ENCODE measurements at regions not wholly inside any gene's neighbourhood (a gene's known extent, or its start where the extent isn't known, plus 50 kb on each side); places are given as distances from the start of the nearest gene placed in this dataset.

GRCh38 chr4:24321616-24322015, 262.7 kb downstream of the DHX15 start:
- H3K9me3 ChIP-seq (ENCODE audit: insufficient read depth, low read length), result no peaks in the 10 kb centered on the region
- no peaks in the 10 kb centered on the region for H3K79me2 ChIP-seq (ENCODE audit: insufficient read depth, low read length)
- no peaks in the 10 kb centered on the region for H3F3A ChIP-seq (ENCODE audit: insufficient read depth)
- no peaks in the 10 kb centered on the region for H4K20me1 ChIP-seq (ENCODE audit: low read depth, low read length)
- TF ChIP-seq CTCF (IDR thresholded peaks at IDR 0.05; ENCODE audit: insufficient read depth, low read length, poor library complexity, severe bottlenecking), result no peak
- TF ChIP-seq EZH2phosphoT487 (conservative IDR thresholded peaks at IDR 0.05; ENCODE audit: low read length), result no peak
- 0 out of 2 replicates have a peak, but pooled peaks cover 3% of the 10 kb centered on the region for H3K9me2 ChIP-seq (replicated peaks; ENCODE audit: insufficient read depth, low read length)
- no peak overlapping the region for H2AFZ ChIP-seq (ENCODE audit: low read depth, low read length, severe bottlenecking)
- H3K27me3 ChIP-seq (ENCODE audit: low read length), result no peaks in the 10 kb centered on the region
- H3K27ac ChIP-seq (ENCODE audit: low read depth, low read length), result no peak overlapping the region
- H3K4me2 ChIP-seq (ENCODE audit: low read depth, low read length, poor library complexity, severe bottlenecking), result no peak overlapping the region
- H3K9ac ChIP-seq (ENCODE audit: low read length), result no peak overlapping the region
- no peaks in the 10 kb centered on the region for H3K36me3 ChIP-seq (ENCODE audit: low read length)
- no peak overlapping the region for H3K4me3 ChIP-seq (ENCODE audit: insufficient read depth, low read length, poor library complexity, severe bottlenecking)

- Histone ChIP-seq H2AFZ (ENCODE audit: low read depth, low read length, severe bottlenecking) (no peak overlapping the region), H4K20me1 (ENCODE audit: low read depth, low read length) (no peaks in the 10 kb centered on the region), H3K9me3 (ENCODE audit: insufficient read depth, low read length) (no peaks in the 10 kb centered on the region), H3K36me3 (ENCODE audit: low read length) (no peaks in the 10 kb centered on the region), H3K9ac (ENCODE audit: low read length) (no peak overlapping the region), H3K79me2 (ENCODE audit: insufficient read depth, low read length) (no peaks in the 10 kb centered on the region), H3K27ac (ENCODE audit: low read depth, low read length) (no peak overlapping the region), H3K9me2 (replicated peaks; ENCODE audit: insufficient read depth, low read length) (0 out of 2 replicates have a peak, but pooled peaks cover 3% of the 10 kb centered on the region), H3K27me3 (ENCODE audit: low read length) (no peaks in the 10 kb centered on the region), H3F3A (ENCODE audit: insufficient read depth) (no peaks in the 10 kb centered on the region), H3K4me3 (ENCODE audit: insufficient read depth, low read length, poor library complexity, severe bottlenecking) (no peak overlapping the region), H3K4me2 (ENCODE audit: low read depth, low read length, poor library complexity, severe bottlenecking) (no peak overlapping the region)
- TF ChIP-seq CTCF (IDR thresholded peaks at IDR 0.05; ENCODE audit: insufficient read depth, low read length, poor library complexity, severe bottlenecking) (no peak), EZH2phosphoT487 (conservative IDR thresholded peaks at IDR 0.05; ENCODE audit: low read length) (no peak)
Measured at GRCh38 chr4:24321131-24321530, 263.2 kb downstream of the DHX15 start.

GRCh38 chr4:24319387-24319786, 265.0 kb downstream of the DHX15 start:
- Histone ChIP-seq H3K4me2 (ENCODE audit: low read depth, low read length, poor library complexity, severe bottlenecking) (no peak overlapping the region), H4K20me1 (ENCODE audit: low read depth, low read length) (no peaks in the 10 kb centered on the region), H3K9me2 (replicated peaks; ENCODE audit: insufficient read depth, low read length) (0 out of 2 replicates have a peak, but pooled peaks cover 3% of the 10 kb centered on the region), H3K9ac (ENCODE audit: low read length) (no peak overlapping the region), H3F3A (ENCODE audit: insufficient read depth) (no peaks in the 10 kb centered on the region), H3K79me2 (ENCODE audit: insufficient read depth, low read length) (no peaks in the 10 kb centered on the region), H3K36me3 (ENCODE audit: low read length) (no peaks in the 10 kb centered on the region), H3K9me3 (ENCODE audit: insufficient read depth, low read length) (no peaks in the 10 kb centered on the region), H2AFZ (ENCODE audit: low read depth, low read length, severe bottlenecking) (no peak overlapping the region), H3K27me3 (ENCODE audit: low read length) (no peaks in the 10 kb centered on the region), H3K4me3 (ENCODE audit: insufficient read depth, low read length, poor library complexity, severe bottlenecking) (no peak overlapping the region), H3K27ac (ENCODE audit: low read depth, low read length) (no peak overlapping the region)
- TF ChIP-seq CTCF (IDR thresholded peaks at IDR 0.05; ENCODE audit: insufficient read depth, low read length, poor library complexity, severe bottlenecking) (no peak), EZH2phosphoT487 (conservative IDR thresholded peaks at IDR 0.05; ENCODE audit: low read length) (no peak)

Measured in SU-DHL-6 (cell line).